ENCODE measurements at regions not wholly inside any gene's neighbourhood (a gene's known extent, or its start where the extent isn't known, plus 50 kb on each side); places are given as distances from the start of the nearest gene placed in this dataset.

DNA sequence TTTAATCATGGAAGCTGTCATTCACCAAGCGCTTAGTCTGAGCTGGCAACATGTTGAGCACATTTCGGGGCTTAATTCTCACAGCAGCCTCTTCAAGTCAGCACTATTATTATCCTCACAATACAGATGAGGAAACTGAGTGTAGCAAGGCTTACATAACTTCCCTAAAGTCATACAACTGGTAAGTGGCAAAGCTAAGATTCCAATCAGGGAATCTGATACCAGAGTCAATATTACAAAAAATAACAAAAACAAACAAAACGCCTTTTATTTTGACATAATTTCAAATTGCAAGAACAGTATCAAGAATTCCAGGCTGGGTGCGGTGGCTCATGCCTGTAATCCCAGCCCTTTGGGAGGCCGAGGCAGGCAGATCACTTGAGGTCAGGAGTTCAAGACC lies 120.4 kb upstream of the DUSP21 start:
- ATAC-seq (no peak), DNase-seq (no peak)
- TF ChIP-seq, protein P1, sequence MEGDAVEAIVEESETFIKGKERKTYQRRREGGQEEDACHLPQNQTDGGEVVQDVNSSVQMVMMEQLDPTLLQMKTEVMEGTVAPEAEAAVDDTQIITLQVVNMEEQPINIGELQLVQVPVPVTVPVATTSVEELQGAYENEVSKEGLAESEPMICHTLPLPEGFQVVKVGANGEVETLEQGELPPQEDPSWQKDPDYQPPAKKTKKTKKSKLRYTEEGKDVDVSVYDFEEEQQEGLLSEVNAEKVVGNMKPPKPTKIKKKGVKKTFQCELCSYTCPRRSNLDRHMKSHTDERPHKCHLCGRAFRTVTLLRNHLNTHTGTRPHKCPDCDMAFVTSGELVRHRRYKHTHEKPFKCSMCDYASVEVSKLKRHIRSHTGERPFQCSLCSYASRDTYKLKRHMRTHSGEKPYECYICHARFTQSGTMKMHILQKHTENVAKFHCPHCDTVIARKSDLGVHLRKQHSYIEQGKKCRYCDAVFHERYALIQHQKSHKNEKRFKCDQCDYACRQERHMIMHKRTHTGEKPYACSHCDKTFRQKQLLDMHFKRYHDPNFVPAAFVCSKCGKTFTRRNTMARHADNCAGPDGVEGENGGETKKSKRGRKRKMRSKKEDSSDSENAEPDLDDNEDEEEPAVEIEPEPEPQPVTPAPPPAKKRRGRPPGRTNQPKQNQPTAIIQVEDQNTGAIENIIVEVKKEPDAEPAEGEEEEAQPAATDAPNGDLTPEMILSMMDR (IDR thresholded peaks at IDR 0.05): no peak
- peaks cover 0 to 7% of the 10 kb centered on the region in 2 donors for H3K27me3 ChIP-seq
- H3K27ac ChIP-seq: no peak overlapping the region
- no peak overlapping the region for H3K4me3 ChIP-seq
- H3K36me3 ChIP-seq: no peaks in the 10 kb centered on the region
- H3K9me3 ChIP-seq: no peaks in the 10 kb centered on the region
- intact Hi-C loops (cut with DNase I): no loop called here
- no peaks in the 10 kb centered on the region for H3K4me1 ChIP-seq

DNA sequence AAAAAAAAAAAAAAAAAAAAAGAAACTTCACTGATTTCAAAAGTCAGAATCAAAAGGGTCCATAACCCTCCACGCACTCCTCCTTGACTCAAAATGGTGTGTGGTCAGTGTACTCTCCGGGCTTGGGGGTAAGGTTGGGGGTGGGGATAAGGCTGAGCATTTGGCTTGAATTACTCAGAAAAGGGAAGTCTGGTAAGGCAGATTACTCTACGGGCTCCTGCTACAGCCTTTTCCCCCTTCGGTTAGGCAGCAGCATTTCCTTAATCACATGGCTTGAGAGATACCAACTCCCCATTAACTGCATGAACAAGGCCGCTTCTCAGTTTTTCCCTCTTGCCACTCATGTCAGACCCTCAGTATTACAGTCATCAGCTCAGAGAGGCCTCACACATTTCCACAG lies 135.4 kb upstream of the DUSP21 start:
- TF ChIP-seq, protein P1 (IDR thresholded peaks at IDR 0.05): no peak
- no peaks in the 10 kb centered on the region for H3K9me3 ChIP-seq
- intact Hi-C loops (cut with DNase I): no loop called here

DNA sequence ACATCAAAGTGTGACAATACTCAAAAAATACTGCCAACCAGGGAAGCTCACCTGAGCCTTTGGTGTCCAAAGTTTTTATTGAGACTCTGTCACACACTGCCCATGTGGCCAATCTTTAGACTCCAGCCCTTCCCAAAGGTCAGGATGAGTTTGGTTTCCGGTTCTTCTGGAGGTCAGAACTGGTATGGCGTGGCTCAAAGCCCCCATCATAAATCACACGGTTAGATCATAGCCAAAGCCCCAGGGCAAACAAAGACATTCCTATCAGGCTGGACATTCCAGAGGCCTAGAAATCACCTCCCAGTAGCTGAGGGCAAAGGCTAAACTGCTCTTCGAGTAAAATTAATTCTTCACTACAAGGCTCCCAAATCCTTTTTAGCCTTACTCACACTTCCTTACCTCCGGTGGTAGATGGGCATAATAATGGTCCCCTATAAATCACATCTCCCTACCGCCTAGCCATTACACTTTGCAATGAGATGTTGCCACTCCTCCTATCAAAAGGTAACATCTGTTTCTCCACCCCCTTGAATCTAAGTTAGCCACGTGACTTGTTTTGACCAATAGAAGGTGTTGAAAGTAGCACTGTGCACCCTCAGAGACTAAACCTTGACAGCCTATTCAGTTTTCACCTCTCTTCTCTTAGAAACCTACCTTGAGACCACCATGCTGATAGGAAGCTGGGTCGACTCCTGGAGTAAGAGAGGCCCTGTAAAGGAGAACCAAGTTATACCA lies 137.8 kb upstream of the DUSP21 start:
- TF ChIP-seq, protein P1 (IDR thresholded peaks at IDR 0.05): no peak
- intact Hi-C loops (cut with DNase I): no loop called here
- no peak for DNase-seq
- H3K9me3 ChIP-seq: no peaks in the 10 kb centered on the region
- no peaks in the 10 kb centered on the region for H3K27me3 ChIP-seq
- no peaks in the 10 kb centered on the region for H3K36me3 ChIP-seq
- H3K27ac ChIP-seq: no peak overlapping the region
- no peak for ATAC-seq
- no peak overlapping the region for H3K4me3 ChIP-seq
- no peaks in the 10 kb centered on the region for H3K4me1 ChIP-seq

More for the DNA sequence above, 135.4 kb upstream of the DUSP21 start:
- DNase-seq (no peak), ATAC-seq (no peak)
- H3K36me3 ChIP-seq: no peaks in the 10 kb centered on the region
- no peak overlapping the region for H3K27ac ChIP-seq
- no peaks in the 10 kb centered on the region for H3K27me3 ChIP-seq
- no peak overlapping the region for H3K4me3 ChIP-seq
- H3K4me1 ChIP-seq: no peaks in the 10 kb centered on the region

- TF ChIP-seq, protein P1 (IDR thresholded peaks at IDR 0.05): no peak
- no peaks in the 10 kb centered on the region for H3K27me3 ChIP-seq
- H3K36me3 ChIP-seq: no peaks in the 10 kb centered on the region
- DNase-seq (no peak), ATAC-seq (no peak)
- H3K4me3 ChIP-seq: no peak overlapping the region
- H3K9me3 ChIP-seq: no peaks in the 10 kb centered on the region
- intact Hi-C loops (cut with DNase I): no loop called here
- no peak overlapping the region for H3K27ac ChIP-seq
- no peaks in the 10 kb centered on the region for H3K4me1 ChIP-seq
Measured at GRCh38 chrX:44698357-44698756, 145.5 kb upstream of the DUSP21 start.

DNA sequence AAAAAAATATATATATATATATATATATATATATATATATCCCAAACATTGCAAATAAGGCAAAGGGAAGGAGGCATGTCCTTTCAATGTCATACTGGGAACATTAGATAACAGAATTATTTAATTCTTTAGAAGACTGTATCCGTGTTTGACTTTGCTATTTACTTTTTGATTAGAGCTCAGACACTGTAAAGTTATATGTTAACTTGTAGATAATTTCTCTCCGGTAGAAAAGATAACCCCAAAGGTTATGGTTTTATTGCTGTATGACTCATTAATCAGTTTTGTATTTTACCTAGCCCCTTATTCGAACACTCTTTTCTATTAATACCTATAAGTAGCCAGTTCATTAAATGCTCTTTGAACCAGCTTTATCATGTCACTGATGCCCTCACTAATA lies 150.6 kb upstream of the DUSP21 start:
- H3K4me3 ChIP-seq: no peak overlapping the region
- no peaks in the 10 kb centered on the region for H3K27me3 ChIP-seq
- ATAC-seq (no peak), DNase-seq (no peak)
- no peaks in the 10 kb centered on the region for H3K4me1 ChIP-seq
- H3K36me3 ChIP-seq: no peaks in the 10 kb centered on the region
- no peaks in the 10 kb centered on the region for H3K9me3 ChIP-seq
- intact Hi-C loops (cut with DNase I): no loop called here
- TF ChIP-seq, protein P1 (IDR thresholded peaks at IDR 0.05): no peak
- no peak overlapping the region for H3K27ac ChIP-seq
